ENCODE measurements at regions not wholly inside any gene's neighbourhood (a gene's known extent, or its start where the extent isn't known, plus 50 kb on each side); places are given as distances from the start of the nearest gene placed in this dataset.

GRCh38 chr5:8028243-8028642, 159.3 kb downstream of the MTRR start:
- Histone ChIP-seq H3K79me2 (ENCODE audit: control insufficient read depth, insufficient read depth, low read length) (no peaks in the 10 kb centered on the region), H3K4me3 (no peak overlapping the region), H4K20me1 (ENCODE audit: control insufficient read depth, insufficient read depth) (no peaks in the 10 kb centered on the region), H3K4me2 (ENCODE audit: control insufficient read depth, insufficient read depth) (no peak overlapping the region), H3K4me1 (ENCODE audit: control insufficient read depth, insufficient read depth, low read length) (no peaks in the 10 kb centered on the region), H3K27ac (ENCODE audit: control insufficient read depth, insufficient read depth) (no peak overlapping the region), H2AFZ (ENCODE audit: control insufficient read depth, low read depth, low read length) (no peak overlapping the region), H3K9me3 (replicated peaks; ENCODE audit: control insufficient read depth, insufficient read depth, low read length) (no peaks in the 10 kb centered on the region), H3K27me3 (replicated peaks in 1 of 2; ENCODE audit: control insufficient read depth in 2 of 2, insufficient read depth in 2 of 2, low read length in 1 of 2) (no peaks in the 10 kb centered on the region), H3K9ac (ENCODE audit: control insufficient read depth, insufficient read depth, low read length) (no peak overlapping the region), H3K36me3 (ENCODE audit: control insufficient read depth in 2 of 2, insufficient read depth in 2 of 2, low read length in 1 of 2) (no peaks in the 10 kb centered on the region)
- WGBS (ENCODE audit: insufficient coverage, insufficient replicate concordance, low lambda C conversion rate, missing lambda C conversion rate), result 9% methylated on average over 2 of the region's 2 CpGs
- TF ChIP-seq FOXM1 (IDR thresholded peaks at IDR 0.05; ENCODE audit: low read depth, low read length) (no peak), SIX5 (IDR thresholded peaks at IDR 0.05; ENCODE audit: low read depth, low read length, severe bottlenecking) (no peak), FOXK2 (IDR thresholded peaks at IDR 0.05) (no peak), ASH2L (IDR thresholded peaks at IDR 0.05; ENCODE audit: borderline replicate concordance, low read depth) (no peak), IRF5 (IDR thresholded peaks at IDR 0.05; ENCODE audit: borderline replicate concordance) (no peak), SP1 (IDR thresholded peaks at IDR 0.05; ENCODE audit: low read depth, low read length) (no peak), CEBPZ (IDR thresholded peaks at IDR 0.05; ENCODE audit: low read depth, low read length) (no peak), WRNIP1 (IDR thresholded peaks at IDR 0.05; ENCODE audit: borderline replicate concordance, low read depth, low read length) (no peak), CBFB (IDR thresholded peaks at IDR 0.05; ENCODE audit: low read depth) (no peak), STAT3 (IDR thresholded peaks at IDR 0.05; ENCODE audit: low read depth, low read length) (no peak), CREB1 (IDR thresholded peaks at IDR 0.05; ENCODE audit: low read depth) (no peak), E4F1 (IDR thresholded peaks at IDR 0.05; ENCODE audit: borderline replicate concordance, partially characterized antibody) (no peak), NBN (IDR thresholded peaks at IDR 0.05) (no peak), YBX1 (IDR thresholded peaks at IDR 0.05) (no peak), ELK1 (IDR thresholded peaks at IDR 0.05; ENCODE audit: low read depth, low read length) (no peak)
- ChIA-PET RAD21 (ENCODE audit: unreplicated experiment) (no interaction called here), CTCF (no interaction called here), SMC1A (ENCODE audit: uncharacterized antibody, unreplicated experiment) (no interaction called here), POLR2A (no interaction called here)
- in situ Hi-C loops (cut with MboI) (no loop called here), intact Hi-C loops (cut with micrococcal nuclease; ENCODE audit: unreplicated experiment) (no loop called here)
- no peak for ATAC-seq
- DNase-seq (ENCODE audit: low read depth, low spot score), result no peak
- FAIRE-seq, result no peak
- no TSS peak for BruUV-seq (replicated peaks)

Data from GM12878 (cell line).